ENCODE measurements at regions not wholly inside any gene's neighbourhood (a gene's known extent, or its start where the extent isn't known, plus 50 kb on each side); places are given as distances from the start of the nearest gene placed in this dataset.

DNA sequence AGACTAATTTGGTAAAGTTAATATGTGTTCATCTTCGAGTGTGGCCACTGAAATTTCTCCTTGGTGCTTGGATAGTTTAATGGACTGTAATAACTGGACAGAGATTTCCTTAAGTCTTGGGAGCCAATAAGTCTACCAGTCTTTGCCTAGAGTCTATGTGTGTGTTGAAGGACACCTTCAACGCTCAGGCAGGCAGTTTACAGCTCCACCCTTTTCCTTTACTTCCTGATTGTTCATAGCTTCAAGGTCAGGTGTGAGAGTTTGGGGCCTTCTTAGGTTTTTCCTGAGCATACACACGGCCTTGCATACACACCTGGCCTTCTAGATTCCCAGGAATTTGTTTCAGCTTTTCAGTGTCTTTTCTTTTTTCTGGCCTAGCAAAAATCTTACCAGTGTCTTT, 355.3 kb upstream of the AMOT start:
- no peaks in the 10 kb centered on the region for H3K4me1 Mint-ChIP-seq
- DNase-seq (ENCODE audit: low spot score) (no peak), ATAC-seq (no peak)
- no peak overlapping the region for H3K27ac ChIP-seq (ENCODE audit: low read depth)
- TF ChIP-seq, protein P1, sequence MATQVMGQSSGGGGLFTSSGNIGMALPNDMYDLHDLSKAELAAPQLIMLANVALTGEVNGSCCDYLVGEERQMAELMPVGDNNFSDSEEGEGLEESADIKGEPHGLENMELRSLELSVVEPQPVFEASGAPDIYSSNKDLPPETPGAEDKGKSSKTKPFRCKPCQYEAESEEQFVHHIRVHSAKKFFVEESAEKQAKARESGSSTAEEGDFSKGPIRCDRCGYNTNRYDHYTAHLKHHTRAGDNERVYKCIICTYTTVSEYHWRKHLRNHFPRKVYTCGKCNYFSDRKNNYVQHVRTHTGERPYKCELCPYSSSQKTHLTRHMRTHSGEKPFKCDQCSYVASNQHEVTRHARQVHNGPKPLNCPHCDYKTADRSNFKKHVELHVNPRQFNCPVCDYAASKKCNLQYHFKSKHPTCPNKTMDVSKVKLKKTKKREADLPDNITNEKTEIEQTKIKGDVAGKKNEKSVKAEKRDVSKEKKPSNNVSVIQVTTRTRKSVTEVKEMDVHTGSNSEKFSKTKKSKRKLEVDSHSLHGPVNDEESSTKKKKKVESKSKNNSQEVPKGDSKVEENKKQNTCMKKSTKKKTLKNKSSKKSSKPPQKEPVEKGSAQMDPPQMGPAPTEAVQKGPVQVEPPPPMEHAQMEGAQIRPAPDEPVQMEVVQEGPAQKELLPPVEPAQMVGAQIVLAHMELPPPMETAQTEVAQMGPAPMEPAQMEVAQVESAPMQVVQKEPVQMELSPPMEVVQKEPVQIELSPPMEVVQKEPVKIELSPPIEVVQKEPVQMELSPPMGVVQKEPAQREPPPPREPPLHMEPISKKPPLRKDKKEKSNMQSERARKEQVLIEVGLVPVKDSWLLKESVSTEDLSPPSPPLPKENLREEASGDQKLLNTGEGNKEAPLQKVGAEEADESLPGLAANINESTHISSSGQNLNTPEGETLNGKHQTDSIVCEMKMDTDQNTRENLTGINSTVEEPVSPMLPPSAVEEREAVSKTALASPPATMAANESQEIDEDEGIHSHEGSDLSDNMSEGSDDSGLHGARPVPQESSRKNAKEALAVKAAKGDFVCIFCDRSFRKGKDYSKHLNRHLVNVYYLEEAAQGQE (IDR thresholded peaks at IDR 0.05; ENCODE audit: unreplicated experiment) = no peak
- TF ChIP-seq EZH2phosphoT487 (IDR thresholded peaks at IDR 0.05; ENCODE audit: unreplicated experiment) (no peak), ZNF331 (CRISPR knock-in tag; IDR thresholded peaks at IDR 0.05; ENCODE audit: low read depth) (no peak), STAT1 (IDR thresholded peaks at IDR 0.05; ENCODE audit: unreplicated experiment) (no peak), JUNB (IDR thresholded peaks at IDR 0.05; ENCODE audit: unreplicated experiment) (no peak), ZNF114 (CRISPR knock-in tag; IDR thresholded peaks at IDR 0.05) (no peak), NANOG (IDR thresholded peaks at IDR 0.05; ENCODE audit: borderline replicate concordance) (no peak), CREB1 (CRISPR knock-in tag; IDR thresholded peaks at IDR 0.05; ENCODE audit: low read depth) (no peak), POLR2AphosphoS5 (IDR thresholded peaks at IDR 0.05; ENCODE audit: low read depth) (no peak), EZH2 (IDR thresholded peaks at IDR 0.05; ENCODE audit: low read depth, unreplicated experiment) (no peak)
- TF ChIP-seq, protein P2, sequence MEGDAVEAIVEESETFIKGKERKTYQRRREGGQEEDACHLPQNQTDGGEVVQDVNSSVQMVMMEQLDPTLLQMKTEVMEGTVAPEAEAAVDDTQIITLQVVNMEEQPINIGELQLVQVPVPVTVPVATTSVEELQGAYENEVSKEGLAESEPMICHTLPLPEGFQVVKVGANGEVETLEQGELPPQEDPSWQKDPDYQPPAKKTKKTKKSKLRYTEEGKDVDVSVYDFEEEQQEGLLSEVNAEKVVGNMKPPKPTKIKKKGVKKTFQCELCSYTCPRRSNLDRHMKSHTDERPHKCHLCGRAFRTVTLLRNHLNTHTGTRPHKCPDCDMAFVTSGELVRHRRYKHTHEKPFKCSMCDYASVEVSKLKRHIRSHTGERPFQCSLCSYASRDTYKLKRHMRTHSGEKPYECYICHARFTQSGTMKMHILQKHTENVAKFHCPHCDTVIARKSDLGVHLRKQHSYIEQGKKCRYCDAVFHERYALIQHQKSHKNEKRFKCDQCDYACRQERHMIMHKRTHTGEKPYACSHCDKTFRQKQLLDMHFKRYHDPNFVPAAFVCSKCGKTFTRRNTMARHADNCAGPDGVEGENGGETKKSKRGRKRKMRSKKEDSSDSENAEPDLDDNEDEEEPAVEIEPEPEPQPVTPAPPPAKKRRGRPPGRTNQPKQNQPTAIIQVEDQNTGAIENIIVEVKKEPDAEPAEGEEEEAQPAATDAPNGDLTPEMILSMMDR (conservative IDR thresholded peaks at IDR 0.05; ENCODE audit: low read depth in 2 of 2) = no peak
- TF ChIP-seq, protein P3, sequence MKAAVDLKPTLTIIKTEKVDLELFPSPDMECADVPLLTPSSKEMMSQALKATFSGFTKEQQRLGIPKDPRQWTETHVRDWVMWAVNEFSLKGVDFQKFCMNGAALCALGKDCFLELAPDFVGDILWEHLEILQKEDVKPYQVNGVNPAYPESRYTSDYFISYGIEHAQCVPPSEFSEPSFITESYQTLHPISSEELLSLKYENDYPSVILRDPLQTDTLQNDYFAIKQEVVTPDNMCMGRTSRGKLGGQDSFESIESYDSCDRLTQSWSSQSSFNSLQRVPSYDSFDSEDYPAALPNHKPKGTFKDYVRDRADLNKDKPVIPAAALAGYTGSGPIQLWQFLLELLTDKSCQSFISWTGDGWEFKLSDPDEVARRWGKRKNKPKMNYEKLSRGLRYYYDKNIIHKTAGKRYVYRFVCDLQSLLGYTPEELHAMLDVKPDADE (IDR thresholded peaks at IDR 0.05) = no peak
- TF ChIP-seq, protein P4, sequence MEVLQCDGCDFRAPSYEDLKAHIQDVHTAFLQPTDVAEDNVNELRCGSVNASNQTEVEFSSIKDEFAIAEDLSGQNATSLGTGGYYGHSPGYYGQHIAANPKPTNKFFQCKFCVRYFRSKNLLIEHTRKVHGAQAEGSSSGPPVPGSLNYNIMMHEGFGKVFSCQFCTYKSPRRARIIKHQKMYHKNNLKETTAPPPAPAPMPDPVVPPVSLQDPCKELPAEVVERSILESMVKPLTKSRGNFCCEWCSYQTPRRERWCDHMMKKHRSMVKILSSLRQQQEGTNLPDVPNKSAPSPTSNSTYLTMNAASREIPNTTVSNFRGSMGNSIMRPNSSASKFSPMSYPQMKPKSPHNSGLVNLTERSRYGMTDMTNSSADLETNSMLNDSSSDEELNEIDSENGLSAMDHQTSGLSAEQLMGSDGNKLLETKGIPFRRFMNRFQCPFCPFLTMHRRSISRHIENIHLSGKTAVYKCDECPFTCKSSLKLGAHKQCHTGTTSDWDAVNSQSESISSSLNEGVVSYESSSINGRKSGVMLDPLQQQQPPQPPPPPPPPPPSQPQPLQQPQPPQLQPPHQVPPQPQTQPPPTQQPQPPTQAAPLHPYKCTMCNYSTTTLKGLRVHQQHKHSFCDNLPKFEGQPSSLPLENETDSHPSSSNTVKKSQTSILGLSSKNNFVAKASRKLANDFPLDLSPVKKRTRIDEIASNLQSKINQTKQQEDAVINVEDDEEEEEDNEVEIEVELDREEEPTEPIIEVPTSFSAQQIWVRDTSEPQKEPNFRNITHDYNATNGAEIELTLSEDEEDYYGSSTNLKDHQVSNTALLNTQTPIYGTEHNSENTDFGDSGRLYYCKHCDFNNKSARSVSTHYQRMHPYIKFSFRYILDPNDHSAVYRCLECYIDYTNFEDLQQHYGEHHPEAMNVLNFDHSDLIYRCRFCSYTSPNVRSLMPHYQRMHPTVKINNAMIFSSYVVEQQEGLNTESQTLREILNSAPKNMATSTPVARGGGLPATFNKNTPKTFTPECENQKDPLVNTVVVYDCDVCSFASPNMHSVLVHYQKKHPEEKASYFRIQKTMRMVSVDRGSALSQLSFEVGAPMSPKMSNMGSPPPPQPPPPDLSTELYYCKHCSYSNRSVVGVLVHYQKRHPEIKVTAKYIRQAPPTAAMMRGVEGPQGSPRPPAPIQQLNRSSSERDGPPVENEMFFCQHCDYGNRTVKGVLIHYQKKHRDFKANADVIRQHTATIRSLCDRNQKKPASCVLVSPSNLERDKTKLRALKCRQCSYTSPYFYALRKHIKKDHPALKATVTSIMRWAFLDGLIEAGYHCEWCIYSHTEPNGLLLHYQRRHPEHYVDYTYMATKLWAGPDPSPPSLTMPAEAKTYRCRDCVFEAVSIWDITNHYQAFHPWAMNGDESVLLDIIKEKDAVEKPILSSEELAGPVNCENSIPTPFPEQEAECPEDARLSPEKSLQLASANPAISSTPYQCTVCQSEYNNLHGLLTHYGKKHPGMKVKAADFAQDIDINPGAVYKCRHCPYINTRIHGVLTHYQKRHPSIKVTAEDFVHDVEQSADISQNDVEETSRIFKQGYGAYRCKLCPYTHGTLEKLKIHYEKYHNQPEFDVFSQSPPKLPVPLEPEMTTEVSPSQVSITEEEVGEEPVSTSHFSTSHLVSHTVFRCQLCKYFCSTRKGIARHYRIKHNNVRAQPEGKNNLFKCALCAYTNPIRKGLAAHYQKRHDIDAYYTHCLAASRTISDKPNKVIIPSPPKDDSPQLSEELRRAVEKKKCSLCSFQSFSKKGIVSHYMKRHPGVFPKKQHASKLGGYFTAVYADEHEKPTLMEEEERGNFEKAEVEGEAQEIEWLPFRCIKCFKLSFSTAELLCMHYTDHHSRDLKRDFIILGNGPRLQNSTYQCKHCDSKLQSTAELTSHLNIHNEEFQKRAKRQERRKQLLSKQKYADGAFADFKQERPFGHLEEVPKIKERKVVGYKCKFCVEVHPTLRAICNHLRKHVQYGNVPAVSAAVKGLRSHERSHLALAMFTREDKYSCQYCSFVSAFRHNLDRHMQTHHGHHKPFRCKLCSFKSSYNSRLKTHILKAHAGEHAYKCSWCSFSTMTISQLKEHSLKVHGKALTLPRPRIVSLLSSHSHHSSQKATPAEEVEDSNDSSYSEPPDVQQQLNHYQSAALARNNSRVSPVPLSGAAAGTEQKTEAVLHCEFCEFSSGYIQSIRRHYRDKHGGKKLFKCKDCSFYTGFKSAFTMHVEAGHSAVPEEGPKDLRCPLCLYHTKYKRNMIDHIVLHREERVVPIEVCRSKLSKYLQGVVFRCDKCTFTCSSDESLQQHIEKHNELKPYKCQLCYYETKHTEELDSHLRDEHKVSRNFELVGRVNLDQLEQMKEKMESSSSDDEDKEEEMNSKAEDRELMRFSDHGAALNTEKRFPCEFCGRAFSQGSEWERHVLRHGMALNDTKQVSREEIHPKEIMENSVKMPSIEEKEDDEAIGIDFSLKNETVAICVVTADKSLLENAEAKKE (CRISPR knock-in tag; IDR thresholded peaks at IDR 0.05) = no peak
- no peaks in the 10 kb centered on the region for H4K20me1 ChIP-seq (replicated peaks; ENCODE audit: insufficient read depth)
- H3K9me2 ChIP-seq (ENCODE audit: insufficient read depth) = no peaks in the 10 kb centered on the region
- peaks cover 6% of the 10 kb centered on the region; the same call in 2 of the 3 replicates for H3K9me3 Mint-ChIP-seq
- no peaks in the 10 kb centered on the region for H3F3A ChIP-seq (replicated peaks; ENCODE audit: low read depth)
- H3K4me1 ChIP-seq (ENCODE audit: insufficient read depth) = no peaks in the 10 kb centered on the region
- H3K4me3 Mint-ChIP-seq = no peak overlapping the region
- no peak overlapping the region for H3K4me3 ChIP-seq
- no peaks in the 10 kb centered on the region for H3K79me2 ChIP-seq (replicated peaks; ENCODE audit: insufficient read depth)
- no peaks in the 10 kb centered on the region for H3K36me3 Mint-ChIP-seq (ENCODE audit: low read depth)
- H3K27me3 ChIP-seq (ENCODE audit: insufficient read depth) = no peaks in the 10 kb centered on the region
- H3K36me3 ChIP-seq (ENCODE audit: insufficient read depth) = no peaks in the 10 kb centered on the region
- H3K27ac Mint-ChIP-seq = no peak overlapping the region
- H3K27me3 Mint-ChIP-seq (ENCODE audit: insufficient read depth, low read depth, poor library complexity) = no peaks in the 10 kb centered on the region
- H3K4me2 ChIP-seq = no peak overlapping the region
- H2AFZ ChIP-seq = no peak overlapping the region

Data from GM23338 (cell line).